T follicular helper cell (primary cell): ENCODE measurements at regions not wholly inside any gene's neighbourhood (a gene's known extent, or its start where the extent isn't known, plus 50 kb on each side); places are given as distances from the start of the nearest gene placed in this dataset.

Experiments used
- DNase-seq: peaks from one replicate; pipeline ENCODE4 v3.0.0-alpha.2; 2020; ENCODE audit warnings: low read depth

DNA sequence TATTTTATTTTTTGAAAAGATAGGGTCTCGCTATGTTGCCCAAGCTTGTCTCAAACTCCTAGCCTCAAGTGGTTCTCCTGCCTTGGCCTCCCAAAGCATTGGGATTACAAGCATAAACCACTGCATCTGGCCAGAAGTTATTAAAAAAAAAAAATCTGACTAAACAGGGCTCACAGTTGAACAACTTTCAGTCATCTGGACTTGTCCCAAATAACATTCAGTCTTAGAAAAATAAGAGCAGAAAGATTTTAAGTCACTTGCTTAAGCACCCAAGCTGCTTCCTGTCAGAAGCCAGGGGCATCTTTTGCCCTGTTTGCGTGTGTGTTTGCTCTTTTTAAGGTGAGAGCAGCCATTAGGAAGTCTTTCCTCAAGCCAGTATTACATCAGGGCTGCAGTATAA, 286.8 kb downstream of the LMO4 start:
- no peak for DNase-seq

DNA sequence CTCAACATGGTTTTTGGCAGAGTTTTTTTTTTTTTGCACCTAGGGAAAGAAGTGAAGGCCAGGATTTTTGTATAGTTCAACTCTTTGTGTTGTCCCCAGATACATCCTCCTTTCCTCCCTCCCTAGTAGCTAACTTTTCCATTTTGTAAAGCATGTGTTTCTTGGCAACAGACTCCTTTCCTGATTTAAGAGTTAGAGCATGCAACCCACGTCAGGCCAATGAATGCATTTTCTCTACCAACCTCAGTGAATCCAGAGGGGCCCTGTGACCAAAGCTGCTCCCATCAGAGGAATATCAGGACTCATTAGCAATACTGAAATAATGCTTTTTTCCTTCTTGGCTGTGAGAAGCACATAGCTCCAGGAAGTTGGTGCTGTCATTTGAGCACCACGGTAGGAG, 287.2 kb downstream of the LMO4 start:
- DNase-seq = no peak

DNA sequence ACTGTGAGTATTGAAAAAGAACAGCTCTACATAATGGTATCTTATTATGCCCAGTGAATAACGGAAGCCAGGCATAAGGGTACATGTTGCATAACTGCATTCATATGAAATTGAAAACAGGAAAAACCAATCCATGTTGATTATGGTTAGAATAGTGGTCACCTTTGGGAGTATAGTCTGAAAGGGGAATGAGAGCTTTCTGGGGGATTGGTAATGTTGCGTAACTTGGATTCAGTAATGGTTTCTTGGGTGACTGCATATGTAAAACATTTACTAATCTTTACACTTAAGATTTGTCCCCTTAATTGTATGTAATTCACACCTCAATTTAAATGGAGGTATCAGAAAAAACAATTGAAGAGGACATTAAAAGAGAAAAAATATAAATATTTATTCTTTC, 292.1 kb downstream of the LMO4 start:
- DNase-seq = no peak

DNA sequence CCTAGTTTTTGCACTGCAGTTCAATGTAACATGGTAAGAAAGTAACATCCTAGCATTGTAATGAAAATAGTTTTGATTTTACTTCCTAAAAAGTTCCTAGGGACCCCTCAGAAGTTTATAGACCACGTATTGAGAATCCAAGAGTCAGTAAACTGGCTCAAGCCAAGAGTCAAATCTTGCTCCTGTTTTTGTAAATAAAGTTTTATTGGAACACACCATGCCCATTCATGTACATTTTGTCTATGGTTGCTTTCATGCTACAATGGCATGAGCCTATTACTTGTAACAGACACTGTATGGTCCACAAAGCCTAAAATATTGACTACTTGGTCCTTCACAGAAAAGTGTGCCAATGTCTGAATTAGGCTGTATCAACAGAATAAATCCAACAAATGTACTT, 301.0 kb downstream of the LMO4 start:
- no peak for DNase-seq

DNA sequence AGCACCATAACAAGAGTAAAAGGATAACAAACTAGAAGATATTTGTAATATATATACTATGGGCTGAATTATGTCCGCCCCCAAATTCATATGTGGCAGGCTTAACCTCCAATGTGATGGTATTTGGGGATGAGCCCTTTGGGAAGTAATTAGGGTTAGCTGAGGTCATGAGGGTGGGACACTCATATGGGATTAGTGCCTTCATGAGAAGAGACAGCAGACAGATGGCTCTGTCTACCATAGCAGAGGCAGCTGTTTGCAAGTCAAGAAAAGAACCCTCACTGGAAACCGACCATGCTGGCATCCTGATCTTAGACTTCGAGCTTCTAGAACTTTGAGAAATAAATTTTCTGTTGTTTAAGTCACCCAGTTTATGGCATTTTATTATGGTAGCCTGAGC, 303.6 kb downstream of the LMO4 start:
- no peak for DNase-seq

DNA sequence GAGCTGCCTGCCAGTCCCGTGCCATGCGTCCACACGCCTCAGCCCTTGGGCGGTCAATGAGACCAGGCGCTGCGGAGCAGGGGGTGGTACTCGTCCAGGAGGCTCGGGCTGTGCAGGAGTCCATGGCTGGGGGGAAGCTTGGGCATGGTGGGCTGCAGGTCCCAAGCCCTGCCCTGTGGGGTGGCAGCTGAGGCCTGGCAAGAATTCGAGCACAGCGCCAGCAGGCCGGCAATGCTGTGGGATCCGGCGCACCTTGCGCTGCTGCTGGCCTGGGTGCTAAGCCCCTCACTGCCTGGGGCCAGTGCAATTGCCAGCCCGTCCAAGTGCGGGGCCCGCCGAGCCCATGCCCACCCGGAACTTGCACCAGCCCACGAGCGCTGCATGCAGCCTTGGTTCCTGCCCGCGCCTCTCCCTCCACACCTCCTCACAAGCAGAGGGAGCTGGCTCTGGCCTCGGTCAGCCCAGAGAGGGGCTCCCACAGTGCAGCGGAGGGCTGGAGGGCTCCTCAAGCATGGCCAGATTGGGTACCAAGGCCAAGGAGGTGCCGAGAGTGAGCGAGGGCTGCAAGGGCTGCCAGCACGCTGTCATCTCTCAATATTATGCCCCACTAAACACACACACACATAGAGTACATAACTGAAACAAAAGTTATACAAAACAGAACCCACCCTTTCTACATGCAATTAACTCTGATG, 307.7 kb downstream of the LMO4 start:
- DNase-seq = no peak

DNA sequence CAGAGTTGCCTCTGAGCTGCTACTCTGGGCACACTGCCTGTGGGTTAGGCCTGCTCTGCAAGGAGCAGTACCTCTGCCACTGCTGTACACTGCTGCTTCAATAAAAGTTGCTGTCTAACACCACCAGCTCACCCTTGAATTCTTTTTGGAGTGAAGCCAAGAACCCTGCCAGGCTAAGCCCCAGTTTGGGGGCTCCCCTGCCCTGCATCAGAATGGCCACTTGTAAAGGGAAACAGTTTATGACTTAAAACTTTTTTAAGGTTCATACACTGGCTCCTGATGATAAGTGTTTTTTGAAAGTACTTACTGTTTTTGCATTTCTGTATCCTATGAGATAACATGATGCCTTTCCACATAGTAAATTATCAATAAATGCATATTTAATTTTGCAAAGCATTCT, 310.0 kb downstream of the LMO4 start:
- no peak for DNase-seq

DNA sequence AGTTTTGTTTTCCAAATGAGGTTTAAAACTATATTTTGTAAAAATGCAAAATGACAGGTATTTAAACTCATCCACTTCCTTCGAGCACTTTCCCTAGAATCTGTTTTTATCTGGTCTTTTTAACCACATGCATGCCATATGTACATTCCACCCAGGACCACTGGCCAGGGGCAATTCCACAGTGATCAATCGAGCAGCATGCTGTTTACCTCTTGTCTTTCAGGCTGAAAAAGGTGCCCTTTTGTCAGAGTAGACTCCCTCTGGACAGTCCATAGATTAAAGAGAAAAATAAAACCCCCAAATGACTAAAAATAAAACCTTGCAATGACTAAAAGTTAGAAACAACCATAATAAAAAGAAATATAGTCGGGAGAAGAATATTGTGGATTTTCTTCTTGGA, 313.3 kb downstream of the LMO4 start:
- DNase-seq = no peak

DNA sequence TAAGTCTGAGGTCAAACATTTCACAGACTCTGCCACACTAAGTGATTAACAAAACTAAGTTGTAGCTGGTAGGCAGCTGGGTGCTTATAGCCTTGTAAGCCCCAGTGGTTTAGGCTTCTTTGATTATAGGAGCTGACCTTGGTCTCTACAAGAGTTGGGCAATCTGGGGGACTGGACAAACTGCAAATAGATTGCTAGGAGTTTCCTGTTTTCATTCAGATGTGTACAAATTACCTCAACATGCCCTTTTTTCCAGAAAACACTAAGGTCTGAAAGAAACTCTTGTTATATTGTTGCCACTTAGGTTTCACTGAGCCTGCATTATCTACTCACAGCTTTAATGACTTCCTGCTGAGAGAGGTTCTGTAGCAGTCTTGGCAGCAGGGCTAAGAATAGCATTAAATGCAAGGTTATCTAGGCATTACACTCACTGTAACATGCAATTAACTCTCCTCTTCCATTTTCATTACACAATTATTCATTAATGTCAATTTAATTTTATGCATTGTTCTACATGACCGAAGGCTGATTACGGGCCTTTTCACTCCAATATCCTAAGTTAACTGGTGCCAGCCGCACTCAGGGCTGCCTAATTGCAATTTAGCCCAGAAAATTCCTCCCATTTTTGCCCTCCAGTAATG, 314.0 kb downstream of the LMO4 start:
- no peak for DNase-seq

DNA sequence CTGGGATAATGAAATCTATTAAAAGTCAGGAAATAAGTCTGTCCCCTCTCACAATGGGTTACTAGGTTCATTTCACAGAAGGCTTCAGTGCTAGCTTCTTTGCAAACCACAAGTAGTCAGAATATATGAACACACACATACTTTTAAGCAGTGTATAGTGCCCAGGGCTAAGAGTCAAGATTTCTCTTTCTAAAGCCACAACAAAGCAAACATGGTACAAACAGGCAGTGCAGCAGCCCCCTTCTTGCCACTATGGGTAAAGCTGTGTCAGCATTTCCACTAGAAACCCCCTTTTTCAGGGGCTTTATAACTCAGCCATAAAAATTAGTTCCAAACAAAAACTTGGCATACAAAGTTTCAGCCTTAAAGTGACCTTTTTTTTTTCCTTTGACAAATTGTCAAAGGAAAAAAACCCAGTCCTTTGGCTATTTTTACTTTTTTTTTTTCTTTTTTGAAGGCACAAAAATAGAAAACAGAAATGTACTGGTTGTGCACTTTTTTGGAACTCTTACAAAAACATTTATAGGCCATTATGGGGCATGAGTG, 315.4 kb downstream of the LMO4 start:
- no peak for DNase-seq

DNA sequence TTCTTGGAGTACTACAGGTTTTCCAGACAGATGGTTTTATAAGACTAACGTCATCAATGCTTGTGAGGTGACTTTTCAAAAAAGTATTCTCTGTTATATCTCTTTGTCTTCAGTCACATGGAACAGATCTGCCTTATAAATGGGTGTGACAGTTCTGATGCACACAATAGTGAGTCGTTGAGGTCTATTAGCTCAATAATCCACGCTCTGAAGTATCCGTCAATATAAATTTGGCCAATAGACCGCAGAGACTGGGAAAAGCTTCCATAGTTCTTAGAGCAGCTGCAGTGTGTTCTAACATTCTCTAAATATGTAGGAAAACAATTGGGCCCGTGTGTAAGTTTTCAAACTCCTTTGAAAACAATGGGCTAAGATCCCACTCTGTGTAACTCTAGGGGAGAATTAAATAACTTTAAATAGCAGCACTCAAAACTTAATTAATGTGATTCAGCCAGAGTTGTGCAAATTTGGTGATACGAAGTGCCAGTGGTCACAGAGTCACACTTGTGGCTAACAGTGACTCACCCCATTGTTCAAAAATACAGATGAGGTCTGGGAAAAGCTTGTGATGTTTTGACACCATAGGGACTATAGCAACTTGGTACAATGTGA, 316.0 kb downstream of the LMO4 start:
- DNase-seq = no peak

DNA sequence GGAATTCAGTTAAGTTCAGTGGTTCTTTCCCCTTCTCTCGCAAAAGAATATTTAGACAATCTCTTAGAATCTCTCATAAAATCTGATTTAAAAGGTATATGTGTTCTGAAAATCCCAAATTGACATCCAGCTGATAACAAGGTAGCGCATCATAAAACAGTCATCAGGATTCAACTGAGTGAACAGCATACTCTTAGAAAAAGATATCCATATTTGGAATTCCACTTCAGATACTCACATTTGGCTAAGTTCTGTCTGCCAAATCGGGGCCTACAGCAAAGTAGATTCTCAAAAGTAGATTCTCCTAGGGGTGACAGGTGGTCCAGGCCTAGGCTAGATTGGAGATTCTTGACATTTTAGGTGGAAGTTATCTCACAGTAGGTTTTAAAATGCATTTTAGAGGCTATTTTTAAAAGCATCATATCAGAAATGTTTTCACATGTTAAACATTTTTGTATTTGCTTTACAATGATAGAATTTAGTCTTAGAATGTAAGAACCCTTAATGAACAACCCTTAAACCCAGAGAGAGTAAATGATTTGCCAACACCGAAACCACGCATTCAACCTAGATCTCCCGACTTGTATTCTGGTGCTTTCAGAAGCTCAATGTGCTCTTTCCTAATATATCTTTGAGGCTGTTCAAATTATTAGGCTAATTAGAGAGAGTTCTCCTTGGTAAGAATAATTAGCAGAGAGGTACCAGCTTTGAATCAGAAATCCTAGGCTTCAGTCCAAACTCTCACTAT, 318.9 kb downstream of the LMO4 start:
- DNase-seq = no peak

DNA sequence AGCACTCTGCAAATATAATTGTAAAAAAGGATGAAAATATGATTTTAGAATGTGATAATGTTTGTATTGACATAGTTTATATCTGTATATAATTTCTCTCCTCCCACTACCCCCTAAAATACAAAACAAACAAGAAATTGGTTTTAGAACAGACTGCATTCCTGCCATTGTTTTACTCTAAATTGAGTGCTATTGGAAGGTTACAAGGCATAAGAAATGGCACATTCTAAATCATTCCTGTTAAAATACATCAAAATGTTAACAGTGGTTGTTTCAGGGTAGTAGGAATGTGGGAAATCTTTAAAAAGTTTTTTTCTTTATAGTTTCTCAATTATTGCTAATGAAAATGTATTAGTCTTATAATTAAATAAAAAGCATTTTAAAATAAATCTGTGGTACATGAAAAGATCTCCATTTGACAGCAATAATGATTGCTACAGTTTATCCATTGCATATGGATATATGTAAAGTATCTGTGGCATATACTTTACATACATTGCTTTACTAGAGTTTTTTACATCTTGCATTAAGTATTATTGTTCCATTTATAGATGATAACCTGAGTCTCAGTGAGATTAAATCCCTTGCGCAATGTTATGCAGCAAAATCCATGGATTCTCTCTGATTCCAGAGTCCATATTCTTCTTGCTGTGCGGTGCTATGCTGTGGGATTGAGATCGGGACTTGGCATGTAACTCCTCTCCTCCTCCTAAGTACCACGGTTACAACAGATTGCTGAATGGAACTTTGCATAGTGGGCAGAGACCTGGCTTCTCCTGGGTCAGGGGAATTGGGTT, 319.8 kb downstream of the LMO4 start:
- DNase-seq = no peak

DNA sequence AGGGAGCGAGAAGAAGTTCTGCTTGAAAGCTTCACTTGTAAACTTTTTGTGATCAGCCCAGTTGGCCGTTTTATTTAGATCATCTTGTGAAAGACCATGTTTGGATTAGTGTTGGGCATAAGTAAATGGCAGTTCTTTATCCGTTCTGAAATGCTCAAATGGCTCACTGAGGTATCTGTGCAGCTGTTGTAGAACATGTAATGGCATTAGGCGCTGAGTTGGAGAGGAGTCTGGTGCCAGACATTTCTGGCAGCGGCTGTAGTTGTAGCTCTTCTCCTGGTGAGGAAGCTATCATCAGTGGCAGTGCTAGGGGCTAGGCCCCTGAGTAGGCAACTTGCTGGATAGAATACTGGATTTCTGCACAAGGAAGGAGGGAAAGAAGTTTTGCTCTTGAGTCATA, 321.6 kb downstream of the LMO4 start:
- DNase-seq = no peak

DNA sequence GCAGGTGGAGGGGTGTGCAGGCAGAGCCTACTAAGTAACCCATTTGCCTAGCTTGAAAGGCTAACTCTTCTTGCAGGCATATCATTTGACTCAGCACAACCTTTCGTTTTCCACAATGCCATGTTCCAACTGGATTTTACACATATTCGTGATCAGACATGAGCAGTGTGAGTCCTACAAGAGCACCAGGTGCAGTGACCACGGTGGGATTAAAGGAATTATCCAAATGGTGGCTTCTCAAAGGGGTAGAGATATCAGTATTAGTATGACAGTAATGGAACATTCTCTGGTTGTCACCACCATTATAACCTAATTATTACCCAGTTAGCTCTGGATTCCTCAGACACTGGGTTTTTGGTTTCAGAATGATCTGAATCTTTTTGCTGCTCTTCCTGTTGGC, 323.5 kb downstream of the LMO4 start:
- DNase-seq = no peak

DNA sequence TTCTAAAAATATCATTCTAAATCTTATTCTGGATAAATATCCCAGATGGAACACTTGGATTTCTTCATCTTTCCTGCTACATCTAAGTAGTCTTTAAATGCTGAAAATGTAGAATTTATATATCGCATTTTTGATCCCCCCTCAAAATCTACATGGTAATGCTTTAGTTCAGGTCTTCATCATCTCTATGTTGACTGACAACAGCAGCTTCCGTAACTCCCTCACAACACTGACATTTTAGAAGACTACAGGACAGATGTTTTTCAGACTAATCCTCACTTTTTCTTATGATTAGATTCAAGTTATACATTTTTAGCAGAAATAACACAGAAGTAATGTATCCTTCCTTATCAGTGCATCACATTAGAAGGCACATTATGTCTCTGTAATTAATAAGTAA, 336.5 kb downstream of the LMO4 start:
- no peak for DNase-seq

DNA sequence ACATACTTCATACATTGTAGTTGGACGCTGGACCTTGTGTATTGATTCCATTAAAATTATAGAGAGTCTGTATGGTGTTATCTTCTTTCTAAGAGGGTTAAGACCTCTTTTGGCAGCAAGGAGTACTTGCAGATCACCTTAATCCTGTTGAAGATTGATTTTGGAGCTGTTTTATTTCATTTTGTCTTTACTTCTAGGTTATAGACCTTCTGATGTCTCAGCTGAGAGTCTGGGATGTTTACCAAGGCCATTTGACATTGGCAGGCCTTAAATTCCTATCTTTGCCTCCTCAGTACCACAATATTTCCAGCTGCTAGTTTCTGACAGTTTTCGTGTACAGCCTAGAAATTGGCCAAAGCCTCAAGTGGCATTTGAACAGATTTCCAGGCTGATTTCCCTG, 338.0 kb downstream of the LMO4 start:
- no peak for DNase-seq

DNA sequence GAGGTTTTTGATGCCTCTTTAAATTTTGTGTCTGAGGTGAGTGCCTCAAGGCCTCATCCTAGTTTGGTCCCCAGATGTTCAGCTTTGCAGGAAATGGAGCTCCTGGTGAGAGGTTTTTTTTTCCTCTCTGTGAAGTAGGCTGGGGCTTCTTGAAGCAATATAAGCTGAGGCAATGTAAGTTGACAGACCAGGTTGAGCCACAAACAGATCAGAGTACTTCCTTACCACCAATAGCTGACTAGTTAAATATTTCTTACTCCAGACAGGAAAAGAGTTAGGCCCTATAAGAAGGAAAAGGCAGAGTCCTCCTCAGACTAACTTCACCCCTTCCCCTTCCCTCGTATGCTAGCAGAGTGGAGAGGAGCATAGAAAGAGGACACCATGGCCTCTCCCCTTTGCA, 341.0 kb downstream of the LMO4 start:
- DNase-seq = no peak

DNA sequence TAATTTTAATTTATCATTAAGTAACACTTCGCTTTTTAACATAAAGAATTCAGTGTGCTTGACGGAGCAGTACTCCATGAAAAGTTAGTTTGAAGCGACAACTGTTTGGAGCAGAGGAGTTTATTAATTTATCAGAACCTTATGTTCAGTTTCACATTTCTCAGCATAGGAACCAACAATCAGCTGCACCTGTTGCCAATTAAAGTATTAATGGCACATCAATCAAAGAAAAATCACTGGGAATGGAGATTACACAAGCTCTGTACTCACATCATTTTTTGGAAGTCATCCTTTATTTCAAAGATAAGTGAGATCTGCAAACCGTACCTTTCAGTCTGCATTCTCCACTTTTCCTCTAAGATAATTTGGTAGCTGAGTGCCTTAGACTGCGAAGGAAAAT, 344.6 kb downstream of the LMO4 start:
- DNase-seq = no peak

DNA sequence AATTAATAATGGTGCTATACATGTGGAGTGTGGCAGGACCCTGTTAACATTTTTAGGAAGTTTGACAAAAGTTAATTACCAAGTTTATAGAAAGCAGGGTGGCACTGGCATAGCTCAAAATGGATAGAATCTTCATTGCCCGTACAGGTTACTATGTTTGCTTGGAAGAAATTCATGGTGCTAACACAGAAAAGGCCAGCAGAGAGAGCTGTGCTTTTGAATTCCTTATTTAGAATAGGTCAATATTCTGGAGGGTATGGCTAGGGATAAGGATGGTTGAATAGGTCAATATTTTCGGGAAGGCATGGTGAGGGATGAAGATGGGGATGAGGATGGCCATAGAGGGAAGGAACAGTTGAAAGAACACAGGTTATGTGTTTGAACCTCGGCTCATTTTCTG, 345.1 kb downstream of the LMO4 start:
- no peak for DNase-seq

DNA sequence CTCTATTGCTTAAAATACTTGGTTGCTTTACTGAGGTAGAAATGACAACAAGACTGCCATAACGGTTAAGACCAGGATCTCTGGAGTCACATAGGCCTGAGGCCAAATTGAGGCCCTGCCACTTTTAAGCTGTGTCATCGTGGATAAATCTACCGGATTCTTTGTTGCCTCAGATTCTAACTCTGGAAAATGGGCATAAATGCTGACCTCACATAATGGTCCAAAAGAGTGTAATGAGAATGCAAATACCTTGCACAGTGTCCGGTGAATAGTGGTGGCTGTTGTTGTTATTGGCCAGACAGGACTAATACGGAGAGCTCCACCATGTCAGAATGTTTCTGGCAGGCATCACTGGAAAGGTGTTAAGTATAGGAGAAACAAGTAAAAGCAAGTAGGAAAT, 346.1 kb downstream of the LMO4 start:
- DNase-seq = no peak

DNA sequence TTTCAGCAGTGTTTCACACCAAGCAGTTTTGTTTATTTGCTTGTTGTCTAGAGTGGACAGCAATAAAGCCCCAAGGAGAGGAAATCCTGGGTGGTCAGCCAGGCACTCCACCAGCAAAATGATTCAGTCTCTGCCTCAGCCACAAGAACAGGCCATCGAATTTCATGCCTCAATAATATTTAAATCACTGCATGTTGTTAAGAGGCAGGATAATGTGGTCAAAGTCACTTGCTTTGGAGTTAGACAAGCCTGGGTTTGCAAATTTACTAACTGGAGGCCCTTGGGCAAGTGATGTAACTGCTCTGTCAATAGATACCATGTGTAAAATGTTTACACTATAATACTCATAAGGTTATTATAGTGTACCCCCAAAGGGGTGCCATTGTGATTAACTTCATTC, 349.6 kb downstream of the LMO4 start:
- no peak for DNase-seq
